HuH-7 (cell line): ENCODE measurements at regions not wholly inside any gene's neighbourhood (a gene's known extent, or its start where the extent isn't known, plus 50 kb on each side); places are given as distances from the start of the nearest gene placed in this dataset.
"Not testable (repeated sequence)": the region's sequence is repeated elsewhere in the genome, so short reads cannot be mapped to it uniquely, and the experiment has no call there.

Experiments
- DNase-seq: peaks from one replicate; pipeline ENCODE4 v3.0.0; 2011; ENCODE audit warnings: low spot score

- DNase-seq = no peak
Measured at GRCh38 chr1:200282497-200283122, 127.2 kb downstream of the ZNF281 start.

GRCh38 chr1:200281201-200281835 lies 128.5 kb downstream of the ZNF281 start:
- no peak for DNase-seq

GRCh38 chr1:200279810-200280411 lies 129.9 kb downstream of the ZNF281 start:
- DNase-seq = peak; percentile 61

GRCh38 chr1:200275816-200276453 lies 133.9 kb downstream of the ZNF281 start:
- no peak for DNase-seq

- DNase-seq = peak; percentile 44
Measured at GRCh38 chr1:200275415-200275814, 134.4 kb downstream of the ZNF281 start.

GRCh38 chr1:200274116-200274515 lies 135.7 kb downstream of the ZNF281 start:
- no peak for DNase-seq

GRCh38 chr1:200272481-200273068 lies 137.3 kb downstream of the ZNF281 start:
- no peak for DNase-seq

GRCh38 chr1:200269256-200269655 lies 140.6 kb downstream of the ZNF281 start:
- DNase-seq = no peak

- no peak for DNase-seq
Measured at GRCh38 chr1:200267937-200268336, 141.9 kb downstream of the ZNF281 start.

GRCh38 chr1:200267458-200267857 lies 142.4 kb downstream of the ZNF281 start:
- no peak for DNase-seq

GRCh38 chr1:200266871-200267270 lies 143.0 kb downstream of the ZNF281 start:
- no peak for DNase-seq

- DNase-seq = no peak
Measured at GRCh38 chr1:200265881-200266280, 144.0 kb downstream of the ZNF281 start.

GRCh38 chr1:200265104-200265503 lies 144.7 kb downstream of the ZNF281 start:
- no peak for DNase-seq

- DNase-seq = no peak
Measured at GRCh38 chr1:200263203-200263602, 146.6 kb downstream of the ZNF281 start.

GRCh38 chr1:200262326-200262965 lies 147.4 kb downstream of the ZNF281 start:
- no peak for DNase-seq

GRCh38 chr1:200260597-200261335 lies 149.1 kb downstream of the ZNF281 start:
- DNase-seq = no peak

GRCh38 chr1:200258447-200259375 lies 151.1 kb downstream of the ZNF281 start:
- peak; percentile 32 for DNase-seq

GRCh38 chr1:200257235-200257634 lies 152.6 kb downstream of the ZNF281 start:
- no peak for DNase-seq

GRCh38 chr1:200254602-200255001 lies 155.2 kb downstream of the ZNF281 start:
- not testable (repeated sequence) for DNase-seq

- no peak for DNase-seq
Measured at GRCh38 chr1:200253774-200254495, 155.9 kb downstream of the ZNF281 start.
